GM18858 (cell line): ENCODE measurements at regions not wholly inside any gene's neighbourhood (a gene's known extent, or its start where the extent isn't known, plus 50 kb on each side); places are given as distances from the start of the nearest gene placed in this dataset.
A peak's percentile ranks its signal among the peaks of the same experiment; 100 is the strongest.

Source experiments
- ATAC-seq: cut with Tn5 transposase; IDR thresholded peaks from one replicate; pipeline ENCODE4 v1.9.1; 2021; ENCODE audit not compliant: unreplicated experiment

DNA sequence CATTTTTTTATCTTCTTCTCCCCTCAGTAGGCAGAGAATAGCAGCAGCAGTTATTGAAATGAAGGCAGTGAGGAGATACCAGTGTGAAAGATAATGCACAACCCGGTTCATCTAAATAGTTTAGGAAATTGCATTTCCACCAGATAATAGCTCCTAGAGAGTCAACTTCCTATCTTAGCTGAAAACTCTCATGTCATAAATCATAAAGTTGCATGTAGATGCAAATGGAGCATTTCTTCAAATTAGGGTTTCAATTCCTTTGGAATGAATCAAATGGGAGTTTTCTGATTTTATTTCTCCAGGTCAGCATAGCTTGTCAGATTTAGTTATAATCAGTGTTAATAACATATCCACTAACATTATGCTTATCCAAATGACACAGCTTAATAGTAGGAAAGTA, 335.3 kb downstream of the CNTNAP4 start:
- ATAC-seq: no peak

DNA sequence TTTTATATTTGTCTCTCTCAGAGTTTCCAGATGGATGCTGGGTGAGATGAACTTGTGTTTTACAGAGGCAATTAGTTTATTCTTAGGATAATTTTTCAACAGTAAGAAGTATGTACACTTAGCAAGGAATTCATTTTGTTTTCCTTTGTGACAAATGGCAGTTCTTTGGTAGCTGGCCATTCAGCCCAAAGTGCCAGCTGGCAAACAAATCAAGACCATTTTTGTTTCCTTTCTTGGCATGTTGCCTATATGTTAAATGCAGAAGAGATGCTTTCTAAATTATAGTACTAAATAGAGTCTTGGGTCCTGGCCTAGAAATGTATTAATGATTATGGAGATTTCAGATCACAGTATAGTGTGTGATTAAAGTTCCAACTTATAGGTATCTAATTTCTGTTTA, 337.1 kb downstream of the CNTNAP4 start:
- ATAC-seq: no peak

DNA sequence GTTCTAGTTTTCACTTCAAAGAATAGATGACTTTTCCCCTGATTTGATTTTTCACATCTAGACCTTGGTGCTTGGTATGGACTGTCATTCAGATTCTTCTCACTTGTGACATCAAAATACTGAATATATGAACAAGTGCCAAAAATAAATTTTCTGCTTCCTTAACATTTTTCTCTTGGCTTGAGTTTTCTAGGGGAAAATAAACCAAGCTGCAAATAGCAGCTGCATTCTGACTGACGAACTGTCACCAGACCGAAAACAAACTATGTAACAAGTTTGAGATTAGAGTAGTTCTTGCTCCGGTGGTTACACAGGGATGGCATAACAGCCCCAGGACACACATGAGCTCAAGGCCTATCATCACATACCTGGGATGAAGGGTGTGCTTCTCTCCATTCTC, 345.7 kb downstream of the CNTNAP4 start:
- no peak for ATAC-seq

DNA sequence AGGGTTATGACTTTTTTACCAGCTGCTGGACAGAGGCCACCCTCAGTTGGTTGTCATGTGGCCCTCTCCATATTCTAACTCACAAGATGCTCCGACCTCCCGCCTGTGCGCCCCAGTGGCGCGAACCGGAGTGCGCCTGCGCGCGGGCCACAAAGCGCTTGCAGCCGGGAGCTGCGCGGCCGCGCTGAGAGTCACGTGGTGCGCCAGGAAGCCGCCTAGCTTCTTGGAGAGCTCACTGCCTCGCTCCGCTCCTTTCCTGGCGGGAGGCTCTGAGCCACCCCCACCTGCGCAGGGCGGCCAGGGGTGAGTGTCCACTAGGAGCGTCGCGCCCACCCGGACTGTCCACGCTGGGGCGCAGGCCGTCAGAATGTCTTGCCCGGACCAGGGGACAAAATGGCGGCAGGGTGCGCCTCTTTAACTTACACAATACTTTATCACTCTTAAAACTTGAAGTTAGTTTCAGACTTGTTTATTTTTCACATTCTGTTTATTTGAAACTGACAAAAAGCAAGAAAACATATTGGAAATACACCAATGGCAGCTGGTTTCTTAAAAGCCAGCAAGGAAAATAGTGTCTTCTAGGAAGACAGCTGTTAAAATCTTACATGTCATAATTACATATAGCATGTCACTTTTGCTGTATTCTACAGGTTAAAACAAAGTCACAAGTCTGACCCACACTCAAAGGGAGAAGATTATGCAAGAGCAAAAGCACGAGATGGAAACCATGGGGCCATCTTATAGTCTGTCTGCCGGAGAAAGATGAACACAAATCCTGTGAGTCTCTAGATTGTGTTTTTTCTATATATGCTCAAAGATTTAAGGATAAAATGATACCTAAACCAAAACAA, 357.9 kb downstream of the CNTNAP4 start:
- no peak for ATAC-seq

DNA sequence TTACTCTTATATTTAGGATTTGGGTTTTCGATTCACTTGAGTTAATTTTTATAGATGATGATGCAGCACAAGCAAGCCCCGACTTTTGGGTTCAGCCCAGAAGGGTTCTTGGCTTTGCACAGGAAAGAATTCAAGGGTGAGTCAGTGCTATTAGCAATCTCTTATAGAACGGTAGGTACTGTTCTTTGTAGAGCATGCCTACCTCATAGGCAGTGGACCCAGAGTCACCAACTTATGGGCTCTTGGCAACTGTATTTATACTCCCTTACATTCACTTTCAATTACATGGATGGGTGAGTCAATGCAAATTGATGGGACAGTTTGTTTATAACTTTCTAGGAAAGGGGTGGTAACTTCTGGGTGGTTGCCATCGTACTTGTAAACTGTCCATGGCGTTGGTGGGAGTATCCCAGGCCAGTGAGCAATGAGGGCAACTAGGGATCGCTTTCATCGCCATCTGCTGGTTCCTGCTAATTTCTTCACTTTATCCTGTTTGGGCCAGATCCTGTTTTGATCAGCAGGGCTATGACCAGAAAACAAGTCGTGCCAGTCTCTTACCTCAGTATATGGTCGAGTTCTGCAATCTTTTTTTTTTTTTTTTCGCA, 362.6 kb downstream of the CNTNAP4 start:
- no peak for ATAC-seq

DNA sequence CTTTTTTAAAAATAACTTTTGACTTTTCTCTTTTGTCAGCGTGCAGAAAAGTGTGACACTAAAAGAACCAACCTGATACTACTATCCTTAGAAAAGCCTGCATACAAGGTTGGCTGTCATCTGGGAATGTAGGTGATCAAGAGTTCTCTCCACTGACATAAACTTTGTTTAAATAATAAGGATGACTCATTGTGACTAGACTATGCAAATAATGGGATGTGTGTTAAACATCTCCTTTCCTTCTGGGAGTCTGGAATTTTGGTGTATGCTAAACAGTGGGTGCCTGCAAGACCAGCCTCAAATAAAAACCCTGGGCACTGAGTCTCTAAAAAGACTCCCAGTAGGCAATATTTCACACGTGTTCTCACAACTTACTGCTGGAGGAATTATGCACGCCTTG, 373.4 kb downstream of the CNTNAP4 start:
- ATAC-seq: no peak

DNA sequence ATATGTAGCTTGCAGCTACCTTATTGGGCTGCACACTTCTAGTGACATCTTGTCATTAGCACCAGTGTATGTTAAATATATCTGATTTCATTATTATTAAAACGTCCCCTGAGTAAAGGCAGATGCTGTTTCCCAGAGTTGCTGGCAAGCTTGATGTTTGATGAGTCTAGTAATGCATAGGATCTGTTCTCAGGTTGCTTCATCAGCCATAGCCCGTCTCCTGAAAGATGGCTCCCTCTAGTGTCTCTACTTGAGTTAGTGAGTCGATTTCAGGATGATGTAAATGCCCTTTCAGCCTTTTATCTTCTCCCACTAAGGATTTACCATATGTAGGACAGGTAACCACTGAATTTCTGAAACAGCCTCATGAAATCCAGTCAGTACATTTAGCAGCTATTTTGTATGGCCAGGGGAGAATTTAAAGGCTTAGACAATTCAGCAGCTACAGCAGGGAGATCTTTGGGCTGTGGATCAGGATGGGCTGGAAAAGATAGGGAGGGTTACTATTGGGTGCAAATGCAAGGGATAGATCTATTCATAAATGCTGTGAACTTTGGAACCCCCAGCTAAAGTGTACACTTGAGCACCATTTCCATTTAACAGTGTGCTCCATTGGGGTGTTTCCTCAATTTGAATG, 376.3 kb downstream of the CNTNAP4 start:
- ATAC-seq: peak; percentile 59

DNA sequence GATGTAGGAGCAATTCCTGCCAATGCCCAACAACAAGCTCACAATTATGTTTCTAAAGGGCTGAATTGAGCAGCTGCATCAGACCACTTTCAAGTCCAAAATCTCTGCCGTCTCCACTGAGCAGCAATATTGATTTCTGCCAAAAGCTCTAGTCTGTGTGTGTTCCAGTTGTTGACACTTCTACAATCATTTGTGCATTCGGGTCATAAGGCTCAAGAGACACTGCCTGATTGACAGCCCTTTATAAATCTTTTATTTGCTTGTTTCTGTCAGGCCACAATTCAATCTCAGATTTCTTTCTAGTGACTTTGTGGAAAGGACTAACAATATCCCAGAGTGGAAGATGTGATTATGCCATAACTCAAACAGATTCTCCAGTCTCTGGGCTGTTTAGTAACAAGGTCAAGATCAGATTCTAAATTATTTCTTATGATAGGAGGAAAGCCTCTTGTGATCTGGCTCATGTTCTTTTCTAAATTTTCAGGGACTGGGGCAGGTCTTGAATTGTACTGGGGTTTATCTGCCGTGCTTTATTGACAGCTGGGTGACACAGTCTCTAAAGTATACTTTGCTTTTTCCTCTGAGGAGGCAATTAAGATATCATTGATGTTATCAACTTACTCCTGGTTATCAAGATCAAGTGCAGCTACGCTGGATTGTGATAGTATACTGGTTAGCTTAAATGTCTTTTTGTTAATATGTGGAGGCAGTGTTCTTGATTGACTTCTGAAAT, 377.1 kb downstream of the CNTNAP4 start:
- ATAC-seq: no peak

DNA sequence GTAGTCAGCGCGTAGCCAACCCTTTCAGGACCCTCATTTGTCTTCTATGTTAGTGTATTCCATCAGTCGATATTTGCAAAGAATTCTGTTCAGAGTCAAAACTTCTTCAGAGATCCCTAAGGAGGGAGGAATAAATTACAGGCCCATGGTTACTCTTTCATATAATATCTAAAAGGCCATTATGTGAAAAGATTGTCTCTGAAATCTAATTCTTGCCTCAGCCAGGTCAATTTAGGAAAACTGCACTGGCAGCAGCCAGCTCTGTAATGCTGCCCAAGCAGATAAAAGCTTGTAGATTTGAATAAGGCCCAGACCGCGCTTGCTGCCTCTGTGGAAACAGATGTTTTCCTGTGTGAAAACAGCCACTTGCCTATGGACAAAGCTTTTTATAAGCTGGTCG, 379.8 kb downstream of the CNTNAP4 start:
- ATAC-seq: no peak

DNA sequence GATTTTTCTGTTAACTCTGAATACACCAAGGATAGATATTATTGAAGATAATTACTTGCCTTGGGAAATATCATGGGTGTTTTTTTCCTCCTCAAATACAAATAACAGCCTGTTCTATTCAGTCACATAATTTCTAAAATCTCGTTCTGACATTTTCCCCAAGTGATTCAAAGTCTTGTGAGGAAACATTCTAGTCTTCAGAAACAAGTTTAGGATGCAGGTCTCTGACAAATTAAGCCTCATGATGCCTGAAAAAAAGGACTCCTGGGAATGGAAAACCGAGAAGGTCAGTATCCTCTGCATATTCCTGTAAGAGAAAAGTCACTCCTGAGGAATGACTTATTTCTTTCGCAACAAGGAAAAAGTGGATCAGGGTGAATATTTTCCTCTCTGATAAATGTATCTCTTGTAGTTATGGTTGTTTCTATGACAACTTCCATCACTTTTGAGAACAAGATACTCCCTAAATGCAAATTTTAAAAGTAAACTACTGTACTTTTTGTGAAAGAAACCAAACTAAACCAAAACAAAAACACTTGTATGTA, 384.6 kb downstream of the CNTNAP4 start:
- ATAC-seq: no peak

DNA sequence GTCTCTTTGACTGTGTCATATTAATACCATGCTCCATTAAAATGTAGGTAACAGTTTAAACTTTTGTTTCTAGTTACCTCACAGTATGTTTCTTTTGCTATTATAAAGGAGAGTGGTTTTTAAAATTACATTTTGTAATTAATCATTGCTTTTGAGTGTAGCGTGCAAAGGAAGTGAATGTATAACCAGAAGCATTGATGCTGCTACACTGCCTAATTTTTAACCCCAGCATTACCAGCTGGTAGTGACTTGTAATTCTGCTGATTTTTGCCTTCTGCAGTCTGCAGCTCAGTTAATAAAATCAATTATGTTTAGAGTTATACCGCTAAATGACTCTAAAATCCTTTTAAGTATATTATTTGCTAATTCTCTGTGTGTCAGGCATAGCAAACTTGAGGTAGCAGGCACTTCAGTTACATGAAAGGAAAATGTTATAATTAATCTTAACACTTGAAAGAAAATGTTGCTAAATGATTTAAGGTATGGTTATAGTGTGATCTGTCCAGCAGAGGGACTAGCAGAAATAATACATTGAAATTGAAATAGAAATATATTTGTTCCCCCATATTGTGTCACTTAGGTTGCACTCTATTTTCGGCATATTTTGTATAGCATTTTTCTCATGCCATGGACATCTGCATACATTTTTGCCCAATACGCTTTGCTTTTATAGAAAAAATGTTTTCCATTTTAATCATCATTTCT, 388.5 kb downstream of the CNTNAP4 start:
- ATAC-seq: no peak

DNA sequence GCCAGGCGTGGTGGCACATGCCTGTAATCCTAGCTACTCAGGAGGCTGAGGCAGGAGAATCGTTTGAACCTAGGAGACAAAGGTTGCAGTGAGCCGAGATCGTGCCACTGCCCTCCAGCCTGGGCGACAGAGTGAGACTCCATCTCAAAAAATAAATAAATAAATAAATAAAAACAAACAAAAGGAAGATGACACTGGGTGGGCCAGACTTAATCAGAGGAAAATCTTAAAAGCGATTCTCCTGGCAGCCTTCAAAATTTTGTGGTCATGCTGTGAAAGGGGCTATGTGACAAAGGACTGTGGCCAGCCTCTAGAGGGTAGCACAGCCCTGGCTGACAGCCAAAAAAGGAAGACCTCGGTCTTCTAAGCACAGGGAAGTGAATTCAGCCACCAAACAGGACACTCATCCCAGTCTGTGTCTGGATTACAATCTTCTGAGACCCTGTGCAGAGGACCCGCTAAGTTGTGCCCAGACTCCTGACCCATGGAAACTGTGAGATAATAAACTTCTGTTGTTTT, 391.1 kb downstream of the CNTNAP4 start:
- no peak for ATAC-seq

DNA sequence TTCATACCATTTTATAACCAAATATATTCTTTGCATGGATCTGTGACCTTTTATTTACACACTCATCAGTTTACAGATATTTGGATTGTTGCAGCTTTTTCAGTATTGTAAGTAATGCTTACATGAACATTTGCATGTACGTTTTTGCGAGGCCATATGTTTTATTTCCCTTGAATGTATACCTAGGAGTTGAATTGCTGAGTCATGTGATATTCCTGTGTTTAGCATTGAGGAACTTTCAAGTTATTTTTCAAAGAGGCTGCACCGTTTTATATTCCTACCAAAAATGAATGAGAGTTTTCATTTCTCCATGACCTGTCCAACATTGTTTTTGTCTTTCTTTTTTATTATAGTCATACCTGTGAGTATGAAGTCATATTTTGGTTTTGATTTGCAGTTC, 392.1 kb downstream of the CNTNAP4 start:
- ATAC-seq: no peak

DNA sequence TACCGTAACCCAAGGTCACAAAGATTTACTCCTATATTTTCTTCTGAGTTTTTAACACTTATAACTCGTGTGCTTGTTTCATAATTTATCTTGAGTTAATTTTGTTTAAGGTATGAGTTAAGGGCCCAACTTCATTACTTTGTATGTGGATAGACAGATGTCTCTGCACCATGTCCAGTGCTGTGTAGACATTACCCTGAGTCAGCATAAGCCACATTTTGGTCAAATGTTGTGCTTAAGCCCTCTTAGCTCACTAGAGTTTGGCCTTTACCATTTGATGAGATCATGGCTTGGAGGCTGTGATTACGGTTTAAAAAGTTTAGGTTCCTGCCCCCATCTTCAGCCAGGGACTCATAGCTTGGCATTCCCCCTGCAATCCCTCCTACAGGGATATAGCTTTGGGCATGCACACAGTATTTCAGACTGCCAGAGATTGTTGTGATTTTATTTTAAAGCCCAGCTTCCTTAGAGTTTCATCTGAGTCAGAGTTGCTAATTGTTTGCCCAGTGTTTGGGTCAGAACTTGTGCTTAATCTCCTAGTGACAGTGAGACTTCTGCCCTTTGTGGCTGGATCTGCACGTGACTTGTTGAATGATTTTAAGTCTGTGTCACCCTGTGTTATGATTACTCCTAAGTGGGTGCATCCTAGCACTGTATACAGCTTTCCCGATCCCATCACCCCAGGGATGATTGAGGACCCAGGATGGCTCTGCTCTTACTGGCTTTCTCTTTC, 393.1 kb downstream of the CNTNAP4 start:
- no peak for ATAC-seq

DNA sequence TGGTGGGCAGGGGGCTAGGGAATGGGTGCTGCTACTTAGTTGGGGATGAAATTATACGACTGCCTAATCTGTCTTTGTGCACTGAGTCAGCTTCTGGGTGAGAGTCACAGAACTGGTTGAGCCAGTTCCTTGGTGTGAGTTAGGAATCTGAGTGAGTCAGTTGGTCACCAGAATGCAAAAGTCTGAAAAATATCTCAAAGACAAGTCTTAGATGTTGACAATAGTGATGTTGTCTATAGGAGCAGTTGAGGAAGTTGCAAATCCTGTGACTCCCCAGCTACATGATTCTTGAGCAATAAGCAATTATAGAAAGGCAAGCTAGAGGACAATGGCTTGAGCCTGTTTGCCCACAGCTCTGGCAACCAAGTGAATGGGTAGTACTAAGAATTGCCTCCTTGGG, 399.2 kb downstream of the CNTNAP4 start:
- no peak for ATAC-seq

DNA sequence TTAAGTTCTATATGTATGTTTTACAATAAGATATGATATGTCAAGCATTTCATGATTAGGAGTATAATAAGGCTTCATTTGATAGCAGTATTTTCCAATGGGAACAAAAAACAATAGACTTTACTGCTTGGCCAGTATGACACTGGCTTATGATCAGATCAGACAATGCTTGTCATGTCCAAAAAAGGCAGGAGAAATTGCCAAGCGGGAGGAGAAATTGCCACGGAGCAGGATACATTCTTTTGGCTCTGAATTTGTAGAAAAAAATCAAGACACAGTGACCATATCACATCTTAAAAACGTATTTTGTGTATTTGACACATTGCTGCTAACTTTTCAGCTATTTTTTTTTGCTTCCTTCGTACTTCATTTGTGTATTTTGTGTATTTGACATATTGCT, 404.1 kb downstream of the CNTNAP4 start:
- no peak for ATAC-seq

DNA sequence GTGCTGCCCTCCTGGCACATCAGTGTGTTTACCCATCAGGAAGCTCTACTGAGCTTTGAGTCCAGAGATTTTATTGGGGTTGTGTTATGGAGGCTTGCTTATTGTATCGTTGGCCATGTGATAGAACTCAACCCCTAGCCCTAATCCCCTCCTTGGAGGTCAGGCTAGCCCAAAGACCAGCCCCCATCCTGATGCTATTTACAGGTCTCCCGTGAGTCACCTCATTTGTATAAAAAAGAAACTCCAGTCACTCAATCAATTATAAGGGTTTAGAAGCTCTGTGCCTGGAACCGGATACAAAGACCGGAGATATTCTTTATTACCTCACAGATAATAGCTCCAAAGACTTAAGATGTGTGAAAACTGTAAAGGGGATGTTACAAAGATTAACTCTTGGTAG, 405.9 kb downstream of the CNTNAP4 start:
- ATAC-seq: no peak

DNA sequence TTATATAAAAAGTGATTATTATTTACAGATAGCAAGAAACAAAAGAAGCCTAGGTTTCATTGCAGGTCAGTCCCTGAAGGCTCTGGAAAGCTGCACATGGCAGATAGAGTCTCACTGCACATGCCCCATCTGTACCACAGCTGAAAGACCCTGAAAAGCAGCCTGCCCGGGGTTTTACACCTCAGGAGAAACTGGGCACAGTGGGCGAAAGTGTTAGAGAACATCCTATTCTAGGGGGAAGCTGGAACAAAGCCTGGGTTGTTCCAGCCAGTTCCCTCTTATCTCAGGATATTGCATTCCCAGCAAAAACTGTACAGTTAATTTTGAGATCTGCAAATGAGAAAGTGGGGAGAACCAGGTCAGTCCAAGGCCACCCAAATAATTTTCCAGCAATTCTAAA, 419.7 kb downstream of the CNTNAP4 start:
- ATAC-seq: no peak

DNA sequence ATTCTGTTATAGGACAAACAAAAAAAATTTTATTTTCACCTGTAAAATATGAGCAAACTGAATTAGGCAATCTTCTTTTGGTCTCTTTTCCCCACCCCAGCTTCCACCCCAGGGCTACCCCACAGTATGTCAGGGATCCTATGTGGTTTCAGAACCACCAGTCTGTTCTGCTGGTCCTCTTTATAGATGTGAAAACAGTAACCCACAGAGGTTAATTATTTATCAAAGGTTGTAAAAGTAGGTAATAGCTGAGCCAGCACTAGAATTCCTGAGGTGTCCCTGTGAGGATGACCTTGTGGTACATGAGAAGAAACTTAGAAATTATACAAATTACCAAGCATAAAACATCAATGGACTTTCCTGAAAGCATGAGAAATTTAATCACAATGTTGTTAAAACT, 428.7 kb downstream of the CNTNAP4 start:
- ATAC-seq: no peak

DNA sequence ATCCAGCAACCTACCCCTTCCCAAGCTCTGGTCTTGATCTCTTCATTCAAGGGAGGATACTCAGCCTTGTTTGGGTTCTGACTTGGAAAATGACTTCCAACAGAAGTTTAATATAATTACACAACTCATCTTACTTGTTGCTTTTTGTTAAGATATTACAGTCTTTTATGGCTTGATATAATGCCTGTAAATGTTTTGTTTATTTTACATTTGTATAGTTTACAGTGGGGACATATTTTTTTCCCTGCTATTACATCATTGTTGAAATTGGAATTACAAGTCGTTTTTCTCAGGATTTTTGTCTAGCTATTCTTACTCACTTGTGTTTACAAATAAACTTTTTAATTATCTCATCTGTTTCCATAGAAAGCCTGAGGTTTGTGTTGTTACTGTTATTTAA, 436.0 kb downstream of the CNTNAP4 start:
- no peak for ATAC-seq
